ENCODE measurements at regions not wholly inside any gene's neighbourhood (a gene's known extent, or its start where the extent isn't known, plus 50 kb on each side); places are given as distances from the start of the nearest gene placed in this dataset.

DNA sequence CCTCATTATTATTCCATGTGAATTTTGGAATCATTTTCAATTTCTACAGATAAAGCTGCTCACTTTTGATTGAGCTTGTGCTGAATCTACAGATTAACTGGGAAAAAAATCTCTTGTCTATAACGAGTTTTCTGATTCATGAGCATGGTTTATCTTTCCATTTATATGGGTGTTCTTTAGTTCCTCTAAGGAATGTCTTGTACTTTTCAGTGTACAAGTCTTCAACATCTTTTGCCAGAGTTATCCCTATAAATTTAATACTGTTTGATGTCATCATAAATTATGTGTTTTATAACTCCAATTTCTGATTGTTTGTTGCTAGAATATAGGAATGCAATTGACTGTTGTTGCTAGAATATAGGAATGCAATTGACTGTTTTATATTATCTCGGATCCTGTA lies 533.8 kb downstream of the OLFM4 start:
- intact Hi-C loops (cut with DNase I) = no loop called here
- no peak for DNase-seq
- H3K4me3 ChIP-seq = no peak overlapping the region
- no peak for TF ChIP-seq POLR2A (IDR thresholded peaks at IDR 0.05)
- TF ChIP-seq, protein P1, sequence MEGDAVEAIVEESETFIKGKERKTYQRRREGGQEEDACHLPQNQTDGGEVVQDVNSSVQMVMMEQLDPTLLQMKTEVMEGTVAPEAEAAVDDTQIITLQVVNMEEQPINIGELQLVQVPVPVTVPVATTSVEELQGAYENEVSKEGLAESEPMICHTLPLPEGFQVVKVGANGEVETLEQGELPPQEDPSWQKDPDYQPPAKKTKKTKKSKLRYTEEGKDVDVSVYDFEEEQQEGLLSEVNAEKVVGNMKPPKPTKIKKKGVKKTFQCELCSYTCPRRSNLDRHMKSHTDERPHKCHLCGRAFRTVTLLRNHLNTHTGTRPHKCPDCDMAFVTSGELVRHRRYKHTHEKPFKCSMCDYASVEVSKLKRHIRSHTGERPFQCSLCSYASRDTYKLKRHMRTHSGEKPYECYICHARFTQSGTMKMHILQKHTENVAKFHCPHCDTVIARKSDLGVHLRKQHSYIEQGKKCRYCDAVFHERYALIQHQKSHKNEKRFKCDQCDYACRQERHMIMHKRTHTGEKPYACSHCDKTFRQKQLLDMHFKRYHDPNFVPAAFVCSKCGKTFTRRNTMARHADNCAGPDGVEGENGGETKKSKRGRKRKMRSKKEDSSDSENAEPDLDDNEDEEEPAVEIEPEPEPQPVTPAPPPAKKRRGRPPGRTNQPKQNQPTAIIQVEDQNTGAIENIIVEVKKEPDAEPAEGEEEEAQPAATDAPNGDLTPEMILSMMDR (IDR thresholded peaks at IDR 0.05) = no peak
- no peak for TF ChIP-seq EP300 (IDR thresholded peaks at IDR 0.05)
- H3K27me3 ChIP-seq = no peaks in the 10 kb centered on the region
- no peaks in the 10 kb centered on the region for H3K4me1 ChIP-seq (ENCODE audit: insufficient read depth)
- 55 to 63% (median 58%) methylated on average over 2 of the region's 2 CpGs for WGBS, 3 donors
- H3K27ac ChIP-seq = no peak overlapping the region
- no peaks in the 10 kb centered on the region for H3K36me3 ChIP-seq
- H3K9me3 ChIP-seq = no peaks in the 10 kb centered on the region

- H3K9me3 ChIP-seq = no peaks in the 10 kb centered on the region
- no peaks in the 10 kb centered on the region for H3K36me3 ChIP-seq
- intact Hi-C loops (cut with DNase I) = no loop called here
- no peak overlapping the region for H3K4me3 ChIP-seq
- no peak overlapping the region for H3K27ac ChIP-seq
- no peak for DNase-seq
- TF ChIP-seq, protein P1 (IDR thresholded peaks at IDR 0.05) = no peak
- TF ChIP-seq EP300 (IDR thresholded peaks at IDR 0.05) (no peak), POLR2A (IDR thresholded peaks at IDR 0.05) (no peak)
- H3K27me3 ChIP-seq = no peaks in the 10 kb centered on the region
- WGBS, 3 donors = 23 to 25% (median 23%) methylated on average over 1 of the region's 1 CpG
- no peaks in the 10 kb centered on the region for H3K4me1 ChIP-seq (ENCODE audit: insufficient read depth)
Observed at GRCh38 chr13:53568491-53568890, 539.9 kb downstream of the OLFM4 start.

GRCh38 chr13:53569453-53569852 lies 540.8 kb downstream of the OLFM4 start:
- no peaks in the 10 kb centered on the region for H3K27me3 ChIP-seq
- no peaks in the 10 kb centered on the region for H3K4me1 ChIP-seq (ENCODE audit: insufficient read depth)
- H3K9me3 ChIP-seq = no peaks in the 10 kb centered on the region
- no peaks in the 10 kb centered on the region for H3K36me3 ChIP-seq
- H3K4me3 ChIP-seq = no peak overlapping the region
- TF ChIP-seq POLR2A (IDR thresholded peaks at IDR 0.05) (no peak), EP300 (IDR thresholded peaks at IDR 0.05) (no peak)
- TF ChIP-seq, protein P1 (IDR thresholded peaks at IDR 0.05) = no peak
- intact Hi-C loops (cut with DNase I) = no loop called here
- DNase-seq = no peak
- WGBS, 3 donors = 22 to 30% (median 27%) methylated on average over 2 of the region's 2 CpGs
- no peak overlapping the region for H3K27ac ChIP-seq

DNA sequence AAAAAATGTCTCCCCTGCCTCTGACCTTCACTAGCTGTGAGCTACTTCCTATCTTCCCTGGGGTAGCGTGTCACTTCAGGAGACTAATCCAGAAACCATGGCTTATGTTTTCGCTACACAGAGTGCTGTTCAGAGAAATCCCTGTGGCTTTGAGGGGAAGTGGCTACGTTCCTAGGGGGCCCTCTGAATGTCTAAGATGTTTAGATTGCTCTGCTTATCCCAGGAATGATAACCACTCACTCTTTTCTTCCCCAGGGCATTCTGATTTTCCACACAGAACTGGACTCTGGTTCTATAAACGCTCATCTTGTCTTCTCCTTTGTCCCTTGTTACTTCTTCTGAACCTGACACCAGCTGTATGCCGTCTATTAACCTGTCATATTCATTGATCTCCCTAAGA lies 572.5 kb downstream of the OLFM4 start:
- no peak for DNase-seq
- intact Hi-C loops (cut with DNase I) = no loop called here
- no peaks in the 10 kb centered on the region for H3K4me1 ChIP-seq (ENCODE audit: insufficient read depth)
- peaks cover 0 to 3% of the 10 kb centered on the region in 2 donors for H3K9me3 ChIP-seq
- TF ChIP-seq, protein P1 (IDR thresholded peaks at IDR 0.05) = no peak
- TF ChIP-seq EP300 (IDR thresholded peaks at IDR 0.05) = no peak
- no peak for TF ChIP-seq POLR2A (IDR thresholded peaks at IDR 0.05)
- no peaks in the 10 kb centered on the region for H3K36me3 ChIP-seq
- no peak overlapping the region for H3K4me3 ChIP-seq
- no peak overlapping the region for H3K27ac ChIP-seq
- WGBS, 3 donors = 56 to 65% (median 64%) methylated on average over 5 of the region's 5 CpGs
- no peaks in the 10 kb centered on the region for H3K27me3 ChIP-seq

DNA sequence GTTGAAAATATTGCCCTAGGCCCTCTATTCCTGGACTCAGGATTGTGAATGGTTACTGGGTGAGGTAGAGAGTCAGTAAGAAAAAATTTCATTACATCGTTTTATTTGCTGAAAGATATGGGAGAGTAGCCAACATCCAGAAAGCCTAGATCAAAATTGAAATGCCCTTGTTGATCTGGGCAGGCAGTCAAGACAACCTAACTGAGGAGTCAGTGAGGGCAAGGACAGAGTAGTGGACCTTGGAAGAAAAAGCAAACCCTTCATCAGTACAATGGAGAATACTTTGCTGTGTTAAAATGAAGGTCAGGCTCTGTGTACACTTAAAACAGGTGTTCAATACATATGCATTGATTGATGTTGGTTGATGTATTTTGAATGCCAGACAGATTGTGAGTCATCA lies 576.7 kb downstream of the OLFM4 start:
- Histone ChIP-seq H3K4me3 (no peak overlapping the region), H3K27me3 (no peaks in the 10 kb centered on the region), H3K27ac (no peak overlapping the region), H3K4me1 (ENCODE audit: insufficient read depth) (no peaks in the 10 kb centered on the region), H3K36me3 (no peaks in the 10 kb centered on the region), H3K9me3 (peaks cover 0 to 3% of the 10 kb centered on the region in 2 donors)
- 26 to 40% (median 35%) methylated on average over 1 of the region's 1 CpG for WGBS, 3 donors
- DNase-seq = no peak
- intact Hi-C loops (cut with DNase I) = no loop called here
- TF ChIP-seq EP300 (IDR thresholded peaks at IDR 0.05) = no peak
- TF ChIP-seq, protein P1 (IDR thresholded peaks at IDR 0.05) = no peak
- no peak for TF ChIP-seq POLR2A (IDR thresholded peaks at IDR 0.05)

Measured in ovary (tissue), 7 donors.